GM23338 (cell line): ENCODE measurements at regions not wholly inside any gene's neighbourhood (a gene's known extent, or its start where the extent isn't known, plus 50 kb on each side); places are given as distances from the start of the nearest gene placed in this dataset.
A peak's percentile ranks its signal among the peaks of the same experiment; 100 is the strongest.

Source experiments
- ATAC-seq: fragments of 200-7000 bp; cut with Tn5 transposase; 3 replicates; pipeline ENCODE4 v1.9.1; 2020
- DNase-seq: peaks from one replicate; pipeline ENCODE4 v3.0.0-alpha.2; 2015; ENCODE audit warnings: low spot score
- H2AFZ ChIP-seq: fragments of 200-600 bp; sonication (generic); 2 replicates; pipeline ENCODE4 v1.8.0; 2016; ENCODE audit warnings: antibody characterized with exemption, mild to moderate bottlenecking, moderate library complexity
- H3F3A ChIP-seq: fragments of 200-600 bp; sonication (generic); replicated peaks from 2 replicates; pipeline ENCODE4 v1.8.0; 2017; ENCODE audit warnings: antibody characterized with exemption, mixed run types, low read depth
- H3K27ac ChIP-seq: fragments of 200-600 bp; sonication (generic); 2 replicates; pipeline ENCODE4 v1.6.1; 2016; ENCODE audit warnings: low read depth
- H3K27me3 ChIP-seq: fragments of 200-600 bp; sonication (generic); 2 replicates; pipeline ENCODE4 v1.8.0; 2016; ENCODE audit warnings: mild to moderate bottlenecking, mixed run types, moderate library complexity; ENCODE audit not compliant: insufficient read depth
- H3K36me3 ChIP-seq: fragments of 200-600 bp; sonication (generic); 2 replicates; pipeline ENCODE4 v1.8.0; 2016; ENCODE audit warnings: mild to moderate bottlenecking; ENCODE audit not compliant: insufficient read depth
- H3K4me1 ChIP-seq: fragments of 200-600 bp; sonication (generic); 2 replicates; pipeline ENCODE4 v1.8.0; 2016; ENCODE audit warnings: mild to moderate bottlenecking, moderate library complexity; ENCODE audit not compliant: insufficient read depth
- H3K4me2 ChIP-seq: fragments of 200-600 bp; sonication (generic); 2 replicates; pipeline ENCODE4 v1.7.1; 2017; ENCODE audit warnings: mixed run types
- H3K4me3 ChIP-seq: fragments of 200-600 bp; sonication (generic); 2 replicates; pipeline ENCODE4 v1.6.1; 2016; ENCODE audit warnings: mixed run types
- H3K79me2 ChIP-seq: fragments of 200-600 bp; sonication (generic); replicated peaks from 2 replicates; pipeline ENCODE4 v1.8.0; 2017; ENCODE audit warnings: mild to moderate bottlenecking; ENCODE audit not compliant: insufficient read depth
- H3K9me2 ChIP-seq: fragments of 200-600 bp; sonication (generic); 2 replicates; pipeline ENCODE4 v1.8.0; 2017; ENCODE audit not compliant: insufficient read depth
- H4K20me1 ChIP-seq: fragments of 200-600 bp; sonication (generic); replicated peaks from 2 replicates; pipeline ENCODE4 v1.8.0; 2017; ENCODE audit warnings: mild to moderate bottlenecking; ENCODE audit not compliant: insufficient read depth
- H3K27ac Mint-ChIP-seq: 2 replicates; pipeline ENCODE4 v1.8.0; 2020; ENCODE audit warnings: inconsistent platforms, mild to moderate bottlenecking, moderate library complexity, mixed read lengths
- H3K27me3 Mint-ChIP-seq: 3 replicates; pipeline ENCODE4 v1.8.0; 2022; ENCODE audit warnings: low read depth, mild to moderate bottlenecking, moderate library complexity, mixed read lengths, inconsistent platforms; ENCODE audit not compliant: insufficient read depth, poor library complexity
- H3K36me3 Mint-ChIP-seq: 3 replicates; pipeline ENCODE4 v1.8.0; 2021; ENCODE audit warnings: low read depth, mild to moderate bottlenecking, inconsistent platforms, moderate library complexity, mixed read lengths
- H3K4me1 Mint-ChIP-seq: 3 replicates; pipeline ENCODE4 v1.8.0; 2020; ENCODE audit warnings: mild to moderate bottlenecking, inconsistent platforms, mixed read lengths
- H3K4me3 Mint-ChIP-seq: 3 replicates; pipeline ENCODE4 v1.8.0; 2021; ENCODE audit warnings: moderate library complexity, mild to moderate bottlenecking, inconsistent platforms, mixed read lengths
- H3K9me3 Mint-ChIP-seq: 3 replicates; pipeline ENCODE4 v1.8.0; 2020; ENCODE audit warnings: moderate library complexity, mild to moderate bottlenecking, inconsistent platforms, mixed read lengths
- CREB1 ChIP-seq: fragments of 250-450 bp; sonication (Bioruptor Pico); IDR thresholded peaks from 2 replicates; pipeline ENCODE4 v1.5.0; 2020; ENCODE audit warnings: low read depth, mild to moderate bottlenecking, moderate library complexity
- EZH2 ChIP-seq: fragments of 200-600 bp; sonication (generic); IDR thresholded peaks from one replicate; pipeline ENCODE4 v1.8.0; 2017; ENCODE audit warnings: antibody characterized with exemption, mild to moderate bottlenecking, low read depth; ENCODE audit not compliant: unreplicated experiment
- EZH2phosphoT487 ChIP-seq: fragments of 200-600 bp; sonication (generic); IDR thresholded peaks from one replicate; pipeline ENCODE4 v1.8.1; 2018; ENCODE audit warnings: antibody characterized with exemption; ENCODE audit not compliant: unreplicated experiment
- JUNB ChIP-seq: IDR thresholded peaks from one replicate; pipeline ENCODE4 v1.6.1; 2016; ENCODE audit warnings: antibody characterized with exemption; ENCODE audit not compliant: unreplicated experiment
- POLR2AphosphoS5 ChIP-seq: IDR thresholded peaks from 2 replicates; pipeline ENCODE4 v1.6.1; 2016; ENCODE audit warnings: antibody characterized with exemption, low read depth
- TF ChIP-seq, protein P1 (sequence below): IDR thresholded peaks from 2 replicates; pipeline ENCODE4 v1.6.1; 2016; ENCODE audit warnings: antibody characterized with exemption
- TF ChIP-seq, protein P2 (sequence below): IDR thresholded peaks from one replicate; pipeline ENCODE4 v1.6.1; 2018; ENCODE audit warnings: antibody characterized with exemption; ENCODE audit not compliant: unreplicated experiment
- TF ChIP-seq, protein P3 (sequence below), 2 experiments: fragments of 200-600 bp in 1 of 2; sonication (generic) in 1 of 2; conservative IDR thresholded peaks; 2 replicates each; pipeline versions ENCODE4 v1.5.1 to v1.6.1; 2016 to 2017; ENCODE audit warnings: antibody characterized with exemption in 2 of 2, low read depth in 2 of 2, mild to moderate bottlenecking in 2 of 2, moderate library complexity in 1 of 2

DNA sequence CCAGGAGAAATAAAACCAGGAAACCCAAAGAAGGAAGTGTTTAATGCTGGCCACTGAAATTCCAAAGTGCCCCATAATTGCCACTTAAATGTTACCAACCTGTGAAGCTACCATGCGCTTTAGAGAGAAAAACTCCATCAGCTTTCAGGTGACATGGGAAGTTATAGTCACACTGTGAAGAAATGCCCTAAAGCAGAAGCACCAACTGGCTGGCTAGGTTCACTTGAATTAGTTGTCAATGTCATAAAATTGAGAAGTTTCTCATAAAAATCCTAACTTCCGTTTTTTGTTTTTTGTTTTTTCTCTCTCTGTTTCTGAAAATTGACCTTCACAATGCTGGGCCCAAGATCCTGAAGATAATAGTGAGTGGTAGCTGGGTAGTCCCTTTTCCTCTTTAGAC is 167.9 kb upstream of the CTNNB1 start (continued):
- TF ChIP-seq, protein P1, sequence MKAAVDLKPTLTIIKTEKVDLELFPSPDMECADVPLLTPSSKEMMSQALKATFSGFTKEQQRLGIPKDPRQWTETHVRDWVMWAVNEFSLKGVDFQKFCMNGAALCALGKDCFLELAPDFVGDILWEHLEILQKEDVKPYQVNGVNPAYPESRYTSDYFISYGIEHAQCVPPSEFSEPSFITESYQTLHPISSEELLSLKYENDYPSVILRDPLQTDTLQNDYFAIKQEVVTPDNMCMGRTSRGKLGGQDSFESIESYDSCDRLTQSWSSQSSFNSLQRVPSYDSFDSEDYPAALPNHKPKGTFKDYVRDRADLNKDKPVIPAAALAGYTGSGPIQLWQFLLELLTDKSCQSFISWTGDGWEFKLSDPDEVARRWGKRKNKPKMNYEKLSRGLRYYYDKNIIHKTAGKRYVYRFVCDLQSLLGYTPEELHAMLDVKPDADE = no peak
- TF ChIP-seq EZH2phosphoT487 (no peak), POLR2AphosphoS5 (no peak), JUNB (no peak), EZH2 (no peak)
- TF ChIP-seq, protein P2, sequence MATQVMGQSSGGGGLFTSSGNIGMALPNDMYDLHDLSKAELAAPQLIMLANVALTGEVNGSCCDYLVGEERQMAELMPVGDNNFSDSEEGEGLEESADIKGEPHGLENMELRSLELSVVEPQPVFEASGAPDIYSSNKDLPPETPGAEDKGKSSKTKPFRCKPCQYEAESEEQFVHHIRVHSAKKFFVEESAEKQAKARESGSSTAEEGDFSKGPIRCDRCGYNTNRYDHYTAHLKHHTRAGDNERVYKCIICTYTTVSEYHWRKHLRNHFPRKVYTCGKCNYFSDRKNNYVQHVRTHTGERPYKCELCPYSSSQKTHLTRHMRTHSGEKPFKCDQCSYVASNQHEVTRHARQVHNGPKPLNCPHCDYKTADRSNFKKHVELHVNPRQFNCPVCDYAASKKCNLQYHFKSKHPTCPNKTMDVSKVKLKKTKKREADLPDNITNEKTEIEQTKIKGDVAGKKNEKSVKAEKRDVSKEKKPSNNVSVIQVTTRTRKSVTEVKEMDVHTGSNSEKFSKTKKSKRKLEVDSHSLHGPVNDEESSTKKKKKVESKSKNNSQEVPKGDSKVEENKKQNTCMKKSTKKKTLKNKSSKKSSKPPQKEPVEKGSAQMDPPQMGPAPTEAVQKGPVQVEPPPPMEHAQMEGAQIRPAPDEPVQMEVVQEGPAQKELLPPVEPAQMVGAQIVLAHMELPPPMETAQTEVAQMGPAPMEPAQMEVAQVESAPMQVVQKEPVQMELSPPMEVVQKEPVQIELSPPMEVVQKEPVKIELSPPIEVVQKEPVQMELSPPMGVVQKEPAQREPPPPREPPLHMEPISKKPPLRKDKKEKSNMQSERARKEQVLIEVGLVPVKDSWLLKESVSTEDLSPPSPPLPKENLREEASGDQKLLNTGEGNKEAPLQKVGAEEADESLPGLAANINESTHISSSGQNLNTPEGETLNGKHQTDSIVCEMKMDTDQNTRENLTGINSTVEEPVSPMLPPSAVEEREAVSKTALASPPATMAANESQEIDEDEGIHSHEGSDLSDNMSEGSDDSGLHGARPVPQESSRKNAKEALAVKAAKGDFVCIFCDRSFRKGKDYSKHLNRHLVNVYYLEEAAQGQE = no peak

DNA sequence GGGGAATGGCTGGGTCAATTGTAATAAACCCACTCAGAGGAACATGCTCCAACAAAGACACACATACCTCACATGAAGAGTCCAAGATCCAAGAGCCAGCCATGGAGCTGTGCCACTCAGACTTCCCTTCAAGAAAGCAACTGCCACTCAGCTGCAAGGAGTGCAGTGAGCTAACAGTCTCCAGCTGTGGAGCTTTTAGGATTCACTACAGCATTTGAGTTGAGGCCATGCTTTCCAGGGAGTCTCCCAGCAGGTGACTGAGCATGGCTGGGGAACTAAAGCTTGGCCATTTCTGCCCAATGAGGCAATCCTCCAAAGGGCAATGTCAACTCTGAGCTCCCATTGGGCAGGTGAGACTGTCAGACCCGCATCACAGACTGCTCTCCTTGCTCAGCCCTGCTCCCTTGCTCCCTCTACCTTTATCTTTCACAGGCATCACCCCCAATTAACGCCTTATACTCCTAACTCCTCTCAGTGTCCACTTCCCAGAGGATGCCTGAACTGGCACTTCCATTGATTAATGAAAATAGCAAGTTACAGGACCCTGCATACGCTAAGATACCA is 165.3 kb upstream of the CTNNB1 start:
- H3K36me3 Mint-ChIP-seq = peaks cover 9% of the 10 kb centered on the region

More for the DNA sequence above, 165.3 kb upstream of the CTNNB1 start:
- Histone ChIP-seq H3K4me1 (no peaks in the 10 kb centered on the region), H3K27ac (no peak overlapping the region), H2AFZ (no peak overlapping the region), H4K20me1 (no peaks in the 10 kb centered on the region), H3K27me3 (no peaks in the 10 kb centered on the region), H3K36me3 (no peaks in the 10 kb centered on the region), H3K79me2 (no peaks in the 10 kb centered on the region), H3K4me3 (no peak overlapping the region), H3F3A (no peaks in the 10 kb centered on the region), H3K4me2 (no peak overlapping the region), H3K9me2 (no peaks in the 10 kb centered on the region; the same call in 1 of the 2 replicates)
- Mint-ChIP-seq H3K27me3 (no peaks in the 10 kb centered on the region), H3K4me1 (no peaks in the 10 kb centered on the region; the same call in 2 of the 3 replicates), H3K4me3 (no peak overlapping the region), H3K27ac (no peak overlapping the region), H3K9me3 (peaks cover 14% of the 10 kb centered on the region)
- TF ChIP-seq, protein P3, sequence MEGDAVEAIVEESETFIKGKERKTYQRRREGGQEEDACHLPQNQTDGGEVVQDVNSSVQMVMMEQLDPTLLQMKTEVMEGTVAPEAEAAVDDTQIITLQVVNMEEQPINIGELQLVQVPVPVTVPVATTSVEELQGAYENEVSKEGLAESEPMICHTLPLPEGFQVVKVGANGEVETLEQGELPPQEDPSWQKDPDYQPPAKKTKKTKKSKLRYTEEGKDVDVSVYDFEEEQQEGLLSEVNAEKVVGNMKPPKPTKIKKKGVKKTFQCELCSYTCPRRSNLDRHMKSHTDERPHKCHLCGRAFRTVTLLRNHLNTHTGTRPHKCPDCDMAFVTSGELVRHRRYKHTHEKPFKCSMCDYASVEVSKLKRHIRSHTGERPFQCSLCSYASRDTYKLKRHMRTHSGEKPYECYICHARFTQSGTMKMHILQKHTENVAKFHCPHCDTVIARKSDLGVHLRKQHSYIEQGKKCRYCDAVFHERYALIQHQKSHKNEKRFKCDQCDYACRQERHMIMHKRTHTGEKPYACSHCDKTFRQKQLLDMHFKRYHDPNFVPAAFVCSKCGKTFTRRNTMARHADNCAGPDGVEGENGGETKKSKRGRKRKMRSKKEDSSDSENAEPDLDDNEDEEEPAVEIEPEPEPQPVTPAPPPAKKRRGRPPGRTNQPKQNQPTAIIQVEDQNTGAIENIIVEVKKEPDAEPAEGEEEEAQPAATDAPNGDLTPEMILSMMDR (conservative IDR thresholded peaks at IDR 0.05; ENCODE audit: low read depth in 2 of 2) = peak; percentile 19 to 50; a peak in 2 of 4 replicates
- no peak for TF ChIP-seq EZH2phosphoT487
- TF ChIP-seq CREB1 (CRISPR knock-in tag) = 0 out of 2 replicates have a peak, but pooled peaks have one; percentile 24
- DNase-seq = peak; percentile 31
- peak; percentile 81 for ATAC-seq
